ENCODE measurements at regions not wholly inside any gene's neighbourhood (a gene's known extent, or its start where the extent isn't known, plus 50 kb on each side); places are given as distances from the start of the nearest gene placed in this dataset.

DNA sequence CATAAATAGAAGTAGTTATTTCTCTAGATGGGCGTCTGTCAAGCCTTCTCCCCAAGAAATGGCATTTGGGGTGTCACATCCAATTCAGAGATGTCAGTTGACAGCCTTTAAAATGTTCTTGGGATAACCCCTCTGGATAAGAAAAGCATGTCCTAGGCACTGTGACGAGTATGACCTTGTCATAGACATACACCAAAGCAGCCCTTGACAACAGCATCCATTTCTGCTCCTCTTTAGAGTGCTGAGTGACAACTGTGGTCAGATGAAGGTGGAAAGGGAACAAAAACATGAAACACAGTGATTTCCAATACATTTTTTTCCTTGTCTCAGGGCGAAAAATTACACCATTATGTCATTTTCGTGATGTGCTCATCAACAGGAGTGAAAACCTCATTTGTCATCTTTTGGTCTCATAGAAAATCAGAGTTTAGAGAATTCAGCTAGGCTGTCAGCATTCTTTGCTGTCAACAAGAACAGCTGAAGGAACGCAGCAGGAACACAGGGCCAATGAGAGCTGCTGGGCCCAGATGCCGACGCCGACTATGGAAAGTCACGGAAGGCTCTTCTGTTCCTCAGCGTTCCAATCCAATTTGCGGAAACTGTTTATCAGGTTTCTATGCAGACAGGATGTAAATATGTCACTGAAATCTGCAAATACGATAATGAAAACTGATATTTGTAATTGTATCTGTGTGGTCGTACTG is 193.2 kb downstream of the ICOS start:
- TF ChIP-seq YY1 (IDR thresholded peaks at IDR 0.05; ENCODE audit: insufficient read depth, insufficient read length) (no peak), ZNF274 (IDR thresholded peaks at IDR 0.05; ENCODE audit: low read depth, low read length) (no peak)

All from NT2/D1 (cell line).